B cell (primary cell): ENCODE measurements at regions not wholly inside any gene's neighbourhood (a gene's known extent, or its start where the extent isn't known, plus 50 kb on each side); places are given as distances from the start of the nearest gene placed in this dataset.
A peak's percentile ranks its signal among the peaks of the same experiment; 100 is the strongest.

Source experiments
- ATAC-seq: fragments of 200-7000 bp; cut with Tn5 transposase; one replicate; pipeline ENCODE4 v1.10.0; 2021; ENCODE audit warnings: low read depth, mild to moderate bottlenecking, moderate number of reproducible peaks, moderate library complexity
- CTCF ChIA-PET: fragments of 350-600 bp; sonication (Branson Sonifier 250); formaldehyde crosslinking; loops from one replicate; lab custom pipeline; 2021; ENCODE audit warnings: antibody characterized with exemption, inconsistent platforms; lab: Charles Lee
- POLR2A ChIA-PET: fragments of 350-600 bp; sonication (Branson Sonifier 250); formaldehyde crosslinking; loops from one replicate; lab custom pipeline; 2021; ENCODE audit warnings: antibody characterized with exemption; lab: Charles Lee
- DNase-seq: peaks from one replicate; pipeline ENCODE4 v3.0.0; 2013
- H2AFZ ChIP-seq: 2 replicates; pipeline ENCODE4 v1.6.1; 2012; ENCODE audit warnings: mild to moderate bottlenecking, low read depth, low read length; ENCODE audit not compliant: insufficient read depth, poor library complexity, severe bottlenecking
- H3K27ac ChIP-seq, 2 donors: 1 replicate in 1 of 2; 2 replicates in 1 of 2; pipeline ENCODE4 v1.5.1; 2012 to 2013; ENCODE audit warnings: low read length in 2 of 2, mild to moderate bottlenecking in 2 of 2, moderate library complexity in 1 of 2
- H3K27me3 ChIP-seq, 4 experiments: fragments of 200-600 bp in 1 of 4; sonication (generic) in 1 of 4; replicated peaks in 1 of 4; 1 replicate in 2 of 4; 2 replicates in 2 of 4; pipeline versions ENCODE4 v1.6.1 to v1.7.0; 2013 to 2016; ENCODE audit warnings: low read length in 3 of 4, mild to moderate bottlenecking in 2 of 4, mixed read lengths in 1 of 4, moderate library complexity in 1 of 4; ENCODE audit not compliant: insufficient read depth in 4 of 4, control insufficient read depth in 3 of 4; ENCODE audit errors: control extremely low read depth in 1 of 4
- H3K36me3 ChIP-seq, 2 experiments: replicated peaks in 1 of 2; 1 replicate in 1 of 2; 2 replicates in 1 of 2; pipeline versions ENCODE4 v1.6.1 to v1.7.1; 2013; ENCODE audit warnings: low read length in 1 of 2; ENCODE audit not compliant: insufficient read depth in 2 of 2, control insufficient read depth in 1 of 2; ENCODE audit errors: control extremely low read depth in 1 of 2, extremely low read depth in 1 of 2
- H3K4me1 ChIP-seq, 2 donors: fragments of 200-600 bp in 1 of 2; sonication (generic) in 1 of 2; 1 replicate in 1 of 2; 2 replicates in 1 of 2; pipeline versions ENCODE4 v1.5.1 to v1.6.1; 2013 to 2017; ENCODE audit warnings: low read length in 2 of 2; ENCODE audit not compliant: control insufficient read depth in 2 of 2, insufficient read depth in 2 of 2
- H3K4me2 ChIP-seq: replicated peaks from 2 replicates; pipeline ENCODE3; 2012; ENCODE audit warnings: mild to moderate bottlenecking, low read depth, low read length; ENCODE audit not compliant: poor library complexity, severe bottlenecking
- H3K4me3 ChIP-seq, 5 experiments: fragments of 200-600 bp in 1 of 5; sonication (generic) in 1 of 5; 1 replicate in 3 of 5; 2 replicates in 2 of 5; pipeline versions ENCODE4 v1.5.1 to v1.7.0; 2011 to 2016; ENCODE audit warnings: low read length in 4 of 5, mild to moderate bottlenecking in 4 of 5, low read depth in 2 of 5, control low read depth in 1 of 5, moderate library complexity in 1 of 5; ENCODE audit not compliant: insufficient read depth in 1 of 5; ENCODE audit errors: control extremely low read depth in 1 of 5, extremely low read depth in 1 of 5
- H3K79me2 ChIP-seq: fragments of 200-600 bp; sonication (generic); one replicate; pipeline ENCODE4 v1.6.0; 2016; ENCODE audit warnings: low read length; ENCODE audit not compliant: control insufficient read depth, insufficient read depth
- H3K9ac ChIP-seq: fragments of 200-600 bp; sonication (generic); 2 replicates; pipeline ENCODE4 v1.6.1; 2017; ENCODE audit warnings: mild to moderate bottlenecking, low read length, moderate library complexity
- H3K9me3 ChIP-seq, 3 donors: one replicate each; pipeline versions ENCODE4 v1.6.1 to v1.7.1; 2013; ENCODE audit warnings: low read length in 2 of 3; ENCODE audit not compliant: control insufficient read depth in 2 of 3, insufficient read depth in 1 of 3; ENCODE audit errors: control extremely low read depth in 1 of 3
- H4K20me1 ChIP-seq: 2 replicates; pipeline ENCODE4 v1.6.0; 2012; ENCODE audit warnings: mild to moderate bottlenecking, low read length; ENCODE audit not compliant: insufficient read depth, control insufficient read depth, poor library complexity, severe bottlenecking
- H3K27ac Mint-ChIP-seq: one replicate; pipeline ENCODE4 v1.8.0; 2021; ENCODE audit warnings: mixed read lengths
- H3K27me3 Mint-ChIP-seq: one replicate; pipeline ENCODE4 v1.8.0; 2021; ENCODE audit warnings: mixed read lengths
- H3K4me1 Mint-ChIP-seq: one replicate; pipeline ENCODE4 v1.8.0; 2021; ENCODE audit warnings: mixed read lengths
- H3K4me3 Mint-ChIP-seq: one replicate; pipeline ENCODE4 v1.8.0; 2021; ENCODE audit warnings: mixed read lengths
- H3K9me3 Mint-ChIP-seq: one replicate; pipeline ENCODE4 v1.8.0; 2022; ENCODE audit warnings: mixed read lengths; ENCODE audit not compliant: insufficient read depth
- EZH2 ChIP-seq: IDR thresholded peaks from 2 replicates; pipeline ENCODE4 v1.6.1; 2012; ENCODE audit warnings: borderline replicate concordance, low read depth, mild to moderate bottlenecking, moderate library complexity, low read length; ENCODE audit not compliant: insufficient read depth, poor library complexity, severe bottlenecking
- whole genome bisulfite sequencing: methylation state at CpG from one replicate; pipeline ENCODE4 v1.1.5; 2013; ENCODE audit warnings: missing lambda C conversion rate; ENCODE audit not compliant: insufficient coverage; 5-methylcytosine and 5-hydroxymethylcytosine counted together
- intact Hi-C: fragments of 100-400 bp; cut with micrococcal nuclease; formaldehyde crosslinking; loops from one replicate; pipeline ENCODE4 v1.10.0; 2022
- TF ChIP-seq, protein P1 (sequence below): fragments of 200-600 bp; IDR thresholded peaks from one replicate; pipeline ENCODE4 v1.8.0; 2022; ENCODE audit warnings: antibody characterized with exemption, mild to moderate bottlenecking

GRCh38 chr5:89449392-89450148 lies 566.6 kb upstream of the MEF2C start:
- intact Hi-C loops: loop anchor here (5.0 kb wide), 1 partner anchor 147 kb away; no protein-coding TSS in a partner anchor

More at GRCh38 chr5:89449392-89450148, 566.6 kb upstream of the MEF2C start:
- peaks cover 58 to 84% of the 10 kb centered on the region in 2 donors for H3K4me1 ChIP-seq
- peak overlapping the region in 1 of 2 donors; percentile 89 for H3K27ac ChIP-seq
- H3K4me2 ChIP-seq: peak overlapping the region; percentile 27
- TF ChIP-seq, protein P1, sequence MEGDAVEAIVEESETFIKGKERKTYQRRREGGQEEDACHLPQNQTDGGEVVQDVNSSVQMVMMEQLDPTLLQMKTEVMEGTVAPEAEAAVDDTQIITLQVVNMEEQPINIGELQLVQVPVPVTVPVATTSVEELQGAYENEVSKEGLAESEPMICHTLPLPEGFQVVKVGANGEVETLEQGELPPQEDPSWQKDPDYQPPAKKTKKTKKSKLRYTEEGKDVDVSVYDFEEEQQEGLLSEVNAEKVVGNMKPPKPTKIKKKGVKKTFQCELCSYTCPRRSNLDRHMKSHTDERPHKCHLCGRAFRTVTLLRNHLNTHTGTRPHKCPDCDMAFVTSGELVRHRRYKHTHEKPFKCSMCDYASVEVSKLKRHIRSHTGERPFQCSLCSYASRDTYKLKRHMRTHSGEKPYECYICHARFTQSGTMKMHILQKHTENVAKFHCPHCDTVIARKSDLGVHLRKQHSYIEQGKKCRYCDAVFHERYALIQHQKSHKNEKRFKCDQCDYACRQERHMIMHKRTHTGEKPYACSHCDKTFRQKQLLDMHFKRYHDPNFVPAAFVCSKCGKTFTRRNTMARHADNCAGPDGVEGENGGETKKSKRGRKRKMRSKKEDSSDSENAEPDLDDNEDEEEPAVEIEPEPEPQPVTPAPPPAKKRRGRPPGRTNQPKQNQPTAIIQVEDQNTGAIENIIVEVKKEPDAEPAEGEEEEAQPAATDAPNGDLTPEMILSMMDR: no peak
- TF ChIP-seq EZH2: no peak
- Mint-ChIP-seq H3K4me1 (peaks cover 71% of the 10 kb centered on the region), H3K27me3 (no peaks in the 10 kb centered on the region), H3K4me3 (peak overlapping the region; percentile 11), H3K27ac (peak overlapping the region; percentile 85), H3K9me3 (no peaks in the 10 kb centered on the region)
- DNase-seq: no peak
- no peaks in the 10 kb centered on the region for H3K36me3 ChIP-seq
- no peaks in the 10 kb centered on the region for H4K20me1 ChIP-seq
- no peaks in the 10 kb centered on the region for H3K27me3 ChIP-seq
- no peak overlapping the region for H3K9ac ChIP-seq
- H2AFZ ChIP-seq: peak overlapping the region; percentile 12
- H3K79me2 ChIP-seq: peaks cover 8% of the 10 kb centered on the region
- CTCF ChIA-PET: interaction anchor here (0.8 kb wide), 1 partner anchor 564 kb away, joined by 3 read pairs; no protein-coding TSS in a partner anchor
- H3K4me3 ChIP-seq: peak overlapping the region in 1 of 5 experiments; percentile 8
- no CpG with 5 or more reads among the region's 3 CpGs for WGBS
- ATAC-seq: no peak
- peaks cover 0 to 3% (median 2%) of the 10 kb centered on the region in 3 donors for H3K9me3 ChIP-seq
- POLR2A ChIA-PET: interaction anchor here (0.9 kb wide), 1 partner anchor 13 kb away, joined by 3 read pairs; no protein-coding TSS in a partner anchor
